GM21360 (cell line): ENCODE measurements at regions not wholly inside any gene's neighbourhood (a gene's known extent, or its start where the extent isn't known, plus 50 kb on each side); places are given as distances from the start of the nearest gene placed in this dataset.
"Not testable (repeated sequence)": the region's sequence is repeated elsewhere in the genome, so short reads cannot be mapped to it uniquely, and the experiment has no call there.

Experiments used
- ATAC-seq: cut with Tn5 transposase; IDR thresholded peaks from one replicate; pipeline ENCODE4 v1.9.1; 2021; ENCODE audit warnings: mild to moderate bottlenecking, moderate library complexity; ENCODE audit not compliant: unreplicated experiment

DNA sequence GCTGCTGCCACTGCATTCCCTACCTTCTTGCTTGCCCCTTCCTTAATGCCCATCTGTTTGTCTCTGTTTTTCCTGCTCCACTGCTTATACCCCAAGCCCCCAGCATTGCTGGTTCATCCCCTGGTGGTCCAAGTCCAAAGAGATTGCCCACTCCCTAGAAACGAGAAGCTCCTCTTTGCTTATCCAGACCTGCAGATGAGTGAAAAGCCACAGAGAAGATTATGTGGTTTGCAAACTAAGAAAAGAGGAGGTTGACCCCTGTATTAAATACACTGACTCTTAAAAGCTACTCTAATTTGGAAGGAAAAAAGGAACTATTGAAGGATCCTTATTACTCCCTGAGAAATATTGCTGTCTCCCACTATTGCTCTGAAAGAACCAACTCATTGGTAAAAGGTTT, 146.8 kb upstream of the RAB4A start:
- no peak for ATAC-seq

DNA sequence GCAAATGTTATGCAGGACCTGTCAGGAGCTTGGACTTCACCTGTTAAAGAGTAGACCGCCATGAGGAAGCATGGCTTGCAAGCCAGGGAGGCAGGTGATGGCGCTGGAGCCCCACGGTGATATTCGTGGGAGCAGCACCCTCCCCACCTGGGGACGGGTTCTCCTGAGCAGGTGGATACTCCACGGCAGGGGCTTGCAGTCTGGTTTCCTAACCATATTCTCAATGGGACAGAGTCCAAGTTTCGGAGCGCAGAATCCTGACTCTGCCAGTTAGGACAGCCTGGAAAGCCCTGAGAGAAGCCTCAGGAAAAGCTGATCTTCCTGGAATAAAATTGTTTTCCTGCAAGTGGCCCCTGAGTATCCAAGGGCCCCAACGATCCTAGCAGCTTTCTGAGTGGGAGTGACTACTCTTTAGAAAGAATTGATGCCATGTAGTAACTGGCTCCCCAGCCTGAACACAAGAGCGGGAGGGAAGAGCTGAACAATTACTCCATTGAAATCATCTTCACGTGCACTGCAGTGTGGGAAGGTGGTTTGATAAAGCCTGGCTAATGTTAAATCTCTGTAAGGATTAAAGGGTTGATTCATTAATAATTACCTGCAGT, 146.3 kb upstream of the RAB4A start:
- ATAC-seq: no peak

DNA sequence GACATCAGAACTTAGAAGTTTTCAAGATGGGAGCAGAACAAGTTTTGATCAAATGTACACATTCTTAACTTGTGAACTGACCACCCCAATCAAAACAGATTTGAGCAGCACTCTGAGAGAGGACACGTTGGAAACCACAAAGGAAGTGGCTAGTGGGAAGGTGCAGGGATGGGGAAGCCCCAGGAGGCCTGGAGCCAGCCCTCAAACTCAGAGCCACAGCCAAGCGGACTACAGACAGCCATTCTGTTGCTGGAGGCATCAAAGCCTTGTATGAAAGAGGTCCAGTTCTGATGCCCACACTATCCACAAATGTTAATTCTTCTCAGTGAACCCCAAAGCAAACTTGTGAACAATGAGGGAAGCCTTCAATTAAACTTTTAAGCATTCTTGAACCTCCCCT, 143.6 kb upstream of the RAB4A start:
- ATAC-seq: no peak

DNA sequence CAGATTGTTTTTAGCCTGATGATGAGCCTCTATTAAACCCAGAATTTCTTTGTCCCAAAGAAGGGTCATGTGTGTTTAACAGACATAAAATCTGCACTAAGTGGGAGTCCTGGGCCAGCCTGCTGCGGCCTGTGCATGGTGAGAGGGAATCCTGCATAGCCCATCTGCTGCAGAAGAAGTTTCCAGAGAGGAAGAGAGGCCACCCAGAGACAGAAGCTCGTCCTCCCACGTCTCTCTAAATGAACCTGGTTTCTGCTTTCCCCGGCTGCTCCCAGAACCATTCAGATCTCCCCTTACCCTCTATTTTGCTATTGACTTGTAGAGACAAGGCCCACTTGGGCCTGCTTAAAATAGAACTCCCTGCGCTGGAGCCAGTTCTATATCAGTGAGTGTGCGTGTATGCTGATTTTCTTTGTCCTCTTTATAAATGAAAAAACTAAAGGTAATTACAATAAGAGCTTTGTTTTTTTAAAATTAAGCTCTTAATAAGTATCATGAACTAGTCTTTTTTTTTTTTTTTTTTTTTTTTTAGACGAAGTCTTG, 142.8 kb upstream of the RAB4A start:
- ATAC-seq: no peak

DNA sequence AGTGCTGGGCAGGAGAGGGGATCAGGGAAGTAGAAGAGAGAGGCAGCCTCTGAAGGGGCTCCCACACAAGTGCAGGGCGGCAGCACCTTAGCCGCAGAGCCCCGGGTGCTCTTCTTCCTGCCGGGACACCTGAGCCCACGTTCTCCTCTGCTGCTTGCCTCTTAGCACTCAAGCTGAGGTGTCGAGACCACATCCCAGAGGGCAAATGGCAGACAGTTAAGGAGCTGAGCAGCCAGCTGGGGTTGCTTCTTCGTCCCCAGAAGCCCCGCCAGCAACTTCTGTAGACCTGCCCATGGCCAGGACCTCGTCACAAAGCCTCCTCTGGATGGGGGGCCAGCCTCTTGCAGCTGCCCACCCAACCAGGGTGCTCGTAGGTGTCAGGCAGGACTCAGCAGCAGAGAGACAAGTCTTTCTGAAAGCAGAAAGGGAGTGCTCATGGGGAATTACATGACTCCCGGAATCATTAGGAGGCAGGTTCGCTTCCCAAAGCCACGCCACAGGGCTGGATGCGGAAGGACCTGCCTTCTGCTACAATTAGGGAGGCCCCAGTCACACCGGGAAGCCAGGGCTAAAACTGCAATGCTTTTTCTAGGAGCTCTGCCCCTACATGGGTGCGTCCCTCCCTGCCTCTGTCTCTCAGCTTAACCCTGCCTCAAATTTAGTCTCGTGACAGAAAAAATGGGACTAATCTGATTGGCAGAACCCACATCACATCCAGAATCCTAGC, 141.4 kb upstream of the RAB4A start:
- no peak for ATAC-seq

DNA sequence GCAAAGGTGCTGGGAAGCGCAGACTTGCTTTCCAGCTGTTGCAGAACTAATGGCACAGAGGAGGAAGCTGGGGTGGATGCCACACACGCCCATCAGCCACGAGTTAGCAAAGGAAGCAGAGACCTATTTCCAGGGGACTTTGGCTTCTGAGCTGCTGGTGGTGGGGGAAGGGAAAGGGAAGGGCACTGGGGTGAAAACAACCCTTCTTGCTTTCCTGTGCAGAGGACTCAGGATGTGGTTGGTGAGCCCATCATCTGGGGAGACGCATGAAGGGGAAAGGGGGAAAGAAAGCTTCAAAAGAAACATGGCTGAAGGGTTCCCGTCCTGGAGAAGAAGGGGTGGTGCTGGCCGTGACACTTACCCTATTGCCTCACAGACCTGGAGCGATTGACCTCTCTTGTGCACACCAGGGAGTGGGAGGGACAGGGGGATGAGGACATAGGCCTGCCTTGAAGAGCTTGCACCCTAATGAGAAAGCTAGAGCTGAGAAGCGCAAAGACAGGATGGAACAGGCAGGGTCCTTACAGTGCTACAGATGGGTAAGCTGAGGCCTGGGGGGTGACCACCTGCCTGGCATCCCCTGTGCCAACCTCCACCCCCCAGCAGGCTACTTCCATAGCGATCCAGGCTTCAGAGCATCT, 140.8 kb upstream of the RAB4A start:
- no peak for ATAC-seq

DNA sequence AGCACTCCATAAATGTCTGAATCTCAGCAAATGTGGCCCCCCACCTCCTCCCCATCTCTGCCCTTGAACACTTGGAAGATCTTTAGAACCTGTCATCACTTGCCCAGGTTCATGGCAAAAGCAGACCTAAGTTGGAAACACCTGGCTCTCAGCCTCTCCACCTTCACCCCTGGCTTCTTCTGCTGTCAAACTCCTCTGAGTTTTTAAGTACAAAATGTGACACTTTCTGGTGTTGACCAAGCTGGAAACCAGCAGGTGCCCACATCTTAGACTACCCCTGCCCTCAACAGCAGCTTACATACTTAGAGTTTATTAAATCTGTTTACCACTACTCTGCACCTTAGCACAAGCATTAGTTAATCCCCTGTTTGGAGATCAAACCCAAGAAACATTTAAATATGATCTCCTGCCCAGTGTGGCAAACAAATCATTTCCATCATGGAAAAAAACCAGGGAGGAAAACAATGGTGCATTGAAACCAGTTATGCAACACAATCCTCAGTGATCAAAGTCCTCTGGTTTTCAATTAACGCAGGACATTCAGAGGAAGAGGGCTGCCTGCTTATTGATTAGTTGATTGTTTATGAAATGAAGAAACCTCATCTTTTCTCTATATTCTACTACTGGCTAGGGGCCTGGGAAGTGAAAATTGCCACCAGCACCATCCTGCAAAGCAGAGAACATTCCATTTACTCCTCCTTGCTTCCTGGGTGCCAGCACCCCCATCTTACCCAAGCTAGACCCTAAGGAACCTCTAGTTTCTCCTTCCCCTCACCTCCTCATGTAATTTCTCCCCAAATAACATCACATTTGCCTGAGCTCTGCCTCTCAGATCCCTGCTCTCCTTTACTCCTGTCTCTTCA, 139.4 kb upstream of the RAB4A start:
- ATAC-seq: no peak

DNA sequence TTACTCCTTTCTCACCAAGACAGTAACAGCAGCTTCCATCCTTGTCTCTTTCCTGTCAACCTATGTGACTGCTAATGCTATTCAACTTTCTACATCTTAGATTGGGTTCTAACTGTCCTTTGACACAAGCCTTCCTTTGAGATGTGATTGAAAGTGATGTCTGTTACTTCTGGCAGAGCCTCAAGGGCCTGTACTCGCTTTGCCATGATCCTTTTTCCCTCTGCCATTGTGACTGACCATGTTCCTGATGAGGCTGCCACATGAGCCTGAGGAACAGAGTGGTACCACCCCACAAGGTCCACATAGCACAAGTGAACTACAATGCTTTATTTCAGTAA, 138.8 kb upstream of the RAB4A start:
- ATAC-seq: no peak

DNA sequence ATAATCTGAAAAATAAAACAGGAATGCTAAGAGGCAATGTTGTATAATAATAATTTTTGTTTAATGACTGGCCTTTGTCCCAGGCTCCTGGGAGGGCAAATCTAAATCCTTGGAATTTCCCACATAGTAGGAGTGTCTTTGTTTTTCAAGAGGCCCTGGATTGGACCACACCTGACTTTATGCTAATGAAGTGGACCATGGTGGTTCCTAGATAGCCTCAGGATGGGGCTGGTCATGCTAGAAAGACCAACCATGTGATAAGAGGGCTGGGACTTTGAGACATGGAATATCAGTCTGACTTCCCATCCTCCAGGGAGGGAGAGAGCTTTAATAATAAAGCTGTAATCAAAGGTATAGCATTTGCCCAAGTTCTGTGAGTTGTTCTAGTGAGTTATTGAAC, 138.2 kb upstream of the RAB4A start:
- no peak for ATAC-seq

DNA sequence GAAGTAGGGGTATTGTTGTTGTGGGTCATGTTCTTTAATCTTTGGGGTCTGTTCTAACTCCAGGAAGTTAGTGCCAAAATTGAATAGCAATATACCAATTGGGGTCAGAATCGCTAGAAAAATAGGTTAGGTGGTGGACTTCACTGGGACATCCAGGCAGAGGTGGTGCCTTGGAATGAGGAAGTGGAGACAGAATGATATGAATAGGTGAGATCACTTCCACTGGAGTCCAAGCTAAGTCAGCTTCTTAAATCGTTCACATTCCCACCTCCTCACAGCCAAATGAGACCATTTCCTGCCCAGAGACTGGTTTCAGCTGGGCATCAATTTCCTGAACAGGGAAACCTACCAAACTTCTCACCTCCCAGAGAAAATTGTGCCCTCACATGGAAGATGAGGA, 137.8 kb upstream of the RAB4A start:
- no peak for ATAC-seq

DNA sequence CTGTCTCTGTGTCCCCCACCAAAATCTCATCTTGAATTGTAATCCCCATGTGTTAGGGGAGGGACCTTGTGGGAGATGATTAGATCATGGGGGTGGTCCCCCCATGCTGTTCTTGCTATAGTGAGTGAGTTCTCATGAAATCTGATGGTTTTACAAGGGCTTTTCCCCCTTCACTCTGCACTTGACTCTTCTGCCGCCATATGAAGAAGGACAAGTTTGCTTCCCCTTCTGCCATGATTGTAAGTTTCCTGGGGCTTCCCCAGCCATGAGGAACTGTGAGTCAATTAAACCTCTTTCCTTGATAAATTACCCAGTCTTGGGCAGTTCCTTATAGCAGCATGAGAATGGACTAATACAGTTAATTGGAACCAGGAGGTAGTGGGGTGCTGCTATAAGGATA, 137.1 kb upstream of the RAB4A start:
- no peak for ATAC-seq

DNA sequence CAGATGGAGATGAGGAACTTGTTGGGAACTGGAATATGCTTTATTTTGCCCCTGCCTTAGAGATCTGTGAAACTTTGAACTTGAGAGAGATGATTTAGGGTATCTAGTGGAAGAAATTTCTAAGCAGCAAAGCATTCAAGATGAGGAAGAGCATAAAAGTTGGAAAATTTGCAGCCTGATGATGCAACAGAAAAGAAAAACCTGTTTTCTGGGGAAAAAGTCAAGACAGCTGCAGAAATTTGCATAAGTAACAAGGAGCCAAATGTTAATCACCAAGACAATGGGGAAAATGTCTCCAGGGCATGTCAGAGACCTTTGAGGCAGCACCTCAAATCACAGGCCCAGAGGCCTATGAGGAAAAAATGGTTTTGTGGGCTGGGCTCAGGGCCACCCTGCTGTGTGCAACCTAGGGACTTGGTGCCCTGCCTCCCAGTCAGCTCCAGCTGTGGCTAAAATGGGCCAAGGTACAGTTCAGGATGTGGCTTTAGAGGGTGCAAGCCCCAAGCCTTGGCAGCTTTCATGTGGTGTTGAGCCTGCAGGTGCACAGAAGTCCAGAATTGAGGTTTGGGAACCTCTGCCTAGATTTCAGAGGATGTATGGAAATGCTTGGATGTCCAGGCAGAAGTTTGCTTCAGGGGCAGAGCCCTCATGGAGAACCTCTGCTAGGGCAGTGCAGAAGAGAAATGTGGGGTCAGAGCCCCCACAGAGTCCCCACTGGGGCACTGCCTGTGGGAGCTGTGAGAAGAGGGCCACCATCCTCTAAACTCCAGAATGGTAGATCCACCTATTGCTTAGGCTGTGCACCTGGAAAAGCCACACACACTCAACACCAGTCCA, 136.3 kb upstream of the RAB4A start:
- not testable (repeated sequence) for ATAC-seq

DNA sequence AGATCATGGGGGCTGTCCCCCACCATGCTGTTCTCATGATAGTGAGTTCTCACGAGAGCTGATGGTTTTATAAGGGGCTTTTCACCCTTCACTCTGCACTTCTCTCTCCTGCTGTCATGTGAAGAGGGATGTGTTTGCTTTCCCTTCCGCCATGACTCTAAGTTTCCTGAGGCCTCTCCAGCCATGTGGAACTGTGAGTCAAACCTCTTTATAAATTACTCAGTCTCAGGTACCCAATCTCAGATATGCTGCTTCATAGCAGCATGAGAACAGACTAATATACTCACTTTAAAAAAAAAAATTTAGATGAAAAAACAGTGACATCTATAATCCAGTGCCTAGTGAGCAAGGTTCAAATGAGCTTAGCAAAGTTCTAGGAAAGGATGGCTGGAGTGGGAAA, 135.1 kb upstream of the RAB4A start:
- no peak for ATAC-seq

DNA sequence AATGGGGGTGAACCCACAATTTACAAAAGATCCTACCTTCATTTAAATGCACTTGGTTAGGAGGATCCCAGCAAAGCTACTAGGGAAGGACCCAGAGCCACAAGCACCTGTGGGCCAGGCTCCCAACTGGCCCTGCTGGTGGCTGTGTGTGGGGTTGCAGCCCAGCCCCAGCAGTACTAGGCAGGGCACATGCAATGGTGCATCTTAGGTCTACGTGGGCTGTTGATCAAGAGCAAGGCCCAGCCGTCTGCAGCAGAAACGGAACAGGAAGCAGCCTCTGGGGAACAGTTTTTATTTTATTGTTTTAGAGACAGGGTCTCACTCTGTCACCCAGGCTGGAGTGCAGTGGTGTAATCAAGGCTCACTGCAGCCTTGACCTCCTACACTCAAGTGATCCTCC, 134.1 kb upstream of the RAB4A start:
- ATAC-seq: no peak

DNA sequence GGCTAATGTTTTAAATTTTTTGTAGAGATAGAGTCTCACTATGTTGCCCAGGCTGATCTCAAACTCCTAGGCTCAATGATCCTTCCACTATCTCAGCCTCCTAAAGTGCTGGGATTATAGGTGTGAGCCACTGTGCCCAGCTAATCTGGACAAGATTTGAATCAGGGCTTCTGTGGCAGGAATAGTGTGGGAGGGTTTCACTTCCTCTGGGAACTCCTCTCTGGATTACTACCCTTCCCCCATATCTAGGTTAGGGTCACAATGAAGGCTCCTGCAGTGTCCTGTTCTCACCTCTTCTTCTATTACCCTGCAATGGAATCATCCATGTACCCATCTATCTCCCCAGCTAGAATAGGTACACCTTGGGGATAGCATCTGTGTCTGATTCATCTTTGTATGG, 133.6 kb upstream of the RAB4A start:
- no peak for ATAC-seq

DNA sequence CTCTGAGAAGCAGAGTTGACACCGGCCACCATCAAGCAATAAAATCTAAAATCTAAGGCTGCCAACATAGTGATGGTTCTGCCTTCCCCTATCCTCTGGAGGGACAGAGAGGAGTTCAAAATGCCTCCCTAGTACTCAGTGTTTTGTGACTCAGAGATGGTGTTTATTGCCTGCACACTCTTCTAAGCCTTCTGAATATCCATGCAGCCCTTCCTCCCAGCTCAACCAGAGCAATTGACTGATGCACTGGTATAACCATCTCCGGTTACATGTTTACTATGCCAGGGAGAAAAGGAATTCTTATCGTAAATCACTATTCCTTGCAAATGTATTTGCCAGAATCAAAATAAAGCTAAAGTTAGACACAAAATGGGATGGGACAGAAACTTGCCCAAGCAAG, 132.9 kb upstream of the RAB4A start:
- no peak for ATAC-seq

DNA sequence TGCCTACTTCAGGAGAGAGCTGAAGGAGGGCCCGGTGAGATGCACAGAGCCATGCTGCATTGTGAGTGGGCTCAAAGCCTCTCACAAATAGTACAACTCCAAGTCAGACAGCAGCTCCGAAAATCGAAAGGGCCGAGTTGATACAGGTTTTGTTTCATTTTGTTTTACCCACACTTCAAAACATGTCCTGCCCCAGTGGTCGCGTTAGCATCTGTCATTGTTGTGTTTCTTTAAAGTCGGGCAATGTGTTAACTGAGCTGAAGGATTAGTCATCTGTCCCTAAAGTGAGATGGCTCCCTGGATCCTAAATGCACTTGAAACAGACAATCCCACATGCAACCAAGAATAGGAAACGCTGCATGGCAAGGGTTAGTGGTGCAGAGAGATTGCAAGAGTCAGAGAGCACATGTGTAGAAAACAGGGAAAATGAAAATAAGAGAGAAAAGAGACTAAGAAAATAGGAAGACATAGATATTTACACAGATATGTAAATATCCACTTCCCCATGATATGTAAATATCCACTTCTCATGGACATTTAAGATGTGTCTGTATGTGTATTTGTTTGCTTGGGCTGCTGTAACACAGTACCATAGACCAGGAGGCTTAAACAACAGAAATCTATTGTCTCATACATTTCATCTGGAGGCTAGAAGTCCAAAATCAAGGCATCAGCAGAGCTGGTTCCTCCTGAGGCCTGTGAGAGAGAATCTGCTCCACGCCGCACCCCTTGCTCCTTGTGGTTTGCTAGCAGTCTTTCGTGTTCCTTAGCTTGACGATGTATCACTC, 131.4 kb upstream of the RAB4A start:
- ATAC-seq: no peak

DNA sequence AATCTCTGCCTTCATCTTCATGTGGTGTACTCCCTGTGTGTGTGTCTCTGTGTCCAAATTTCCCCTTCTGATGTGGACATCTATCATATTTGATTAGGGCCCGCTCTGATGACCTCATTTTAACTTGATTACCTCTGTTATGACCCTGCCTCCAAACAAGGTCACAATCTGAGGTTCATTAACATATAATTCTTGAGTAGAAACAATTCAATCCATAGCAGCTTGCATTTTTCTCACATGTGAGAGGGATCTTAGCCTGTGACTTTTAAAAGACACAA, 130.9 kb upstream of the RAB4A start:
- ATAC-seq: no peak

DNA sequence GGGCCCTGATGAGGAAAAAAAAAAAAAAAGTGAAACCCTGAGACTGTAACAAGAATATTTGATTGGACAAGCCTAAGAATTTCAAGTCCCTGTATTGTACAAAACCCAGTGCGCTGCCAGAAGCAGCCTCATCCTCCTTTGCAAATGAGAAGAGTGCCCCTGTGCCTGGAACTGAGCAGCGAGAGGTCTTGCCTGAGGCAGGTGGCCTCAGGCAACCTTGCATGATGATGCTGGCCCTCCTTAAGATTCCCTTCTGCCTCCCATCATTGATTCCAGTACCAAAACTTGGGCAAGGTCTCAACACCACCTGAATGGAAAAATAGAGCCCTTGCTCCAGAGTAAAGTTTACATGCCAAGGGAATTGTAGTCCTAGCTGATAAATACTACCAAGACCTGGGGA, 129.6 kb upstream of the RAB4A start:
- no peak for ATAC-seq
